Activated CD8-positive, alpha-beta memory T cell treated with anti-CD3 and anti-CD28 coated beads, Interleukin-2, amount 10 ng/mL, durations not matched to agents 7 days and 5 days (primary cell): ENCODE measurements at regions not wholly inside any gene's neighbourhood (a gene's known extent, or its start where the extent isn't known, plus 50 kb on each side); places are given as distances from the start of the nearest gene placed in this dataset.
"Not testable (repeated sequence)": the region's sequence is repeated elsewhere in the genome, so short reads cannot be mapped to it uniquely, and the experiment has no call there.

ENCODE experiments used
- ATAC-seq: fragments of 150-1000 bp; cut with Tn5 transposase; one replicate; pipeline ENCODE4 v1.10.0; 2021; ENCODE audit warnings: moderate library complexity
- CTCF ChIA-PET: fragments of 350-600 bp; sonication (Branson Sonifier 250); formaldehyde crosslinking; loops from one replicate; lab custom pipeline; 2021; ENCODE audit warnings: antibody characterized with exemption; lab: Charles Lee
- DNase-seq: peaks from one replicate; pipeline ENCODE4 v3.0.0-alpha.2; 2020
- H3K27ac Mint-ChIP-seq: one replicate; pipeline ENCODE4 v1.8.0; 2021; ENCODE audit warnings: mild to moderate bottlenecking, mixed read lengths
- H3K27me3 Mint-ChIP-seq: one replicate; pipeline ENCODE4 v1.8.0; 2021; ENCODE audit warnings: mixed read lengths
- H3K36me3 Mint-ChIP-seq: one replicate; pipeline ENCODE4 v1.8.0; 2021; ENCODE audit warnings: mild to moderate bottlenecking, mixed read lengths
- H3K4me1 Mint-ChIP-seq: one replicate; pipeline ENCODE4 v1.8.0; 2021; ENCODE audit warnings: mixed read lengths
- H3K4me3 Mint-ChIP-seq: one replicate; pipeline ENCODE4 v1.8.0; 2021; ENCODE audit warnings: mild to moderate bottlenecking, moderate library complexity, mixed read lengths
- H3K9me3 Mint-ChIP-seq: one replicate; pipeline ENCODE4 v1.8.0; 2022; ENCODE audit warnings: low read depth, mixed read lengths

GRCh38 chr3:89740080-89740880 lies 632.9 kb downstream of the EPHA3 start:
- ATAC-seq, result no peak
- Mint-ChIP-seq H3K4me3 (no peak overlapping the region), H3K27me3 (no peaks in the 10 kb centered on the region), H3K36me3 (no peaks in the 10 kb centered on the region), H3K27ac (no peak overlapping the region), H3K4me1 (no peaks in the 10 kb centered on the region), H3K9me3 (peaks cover 3% of the 10 kb centered on the region)
- no peak for DNase-seq
- CTCF ChIA-PET, result no interaction called here

DNA sequence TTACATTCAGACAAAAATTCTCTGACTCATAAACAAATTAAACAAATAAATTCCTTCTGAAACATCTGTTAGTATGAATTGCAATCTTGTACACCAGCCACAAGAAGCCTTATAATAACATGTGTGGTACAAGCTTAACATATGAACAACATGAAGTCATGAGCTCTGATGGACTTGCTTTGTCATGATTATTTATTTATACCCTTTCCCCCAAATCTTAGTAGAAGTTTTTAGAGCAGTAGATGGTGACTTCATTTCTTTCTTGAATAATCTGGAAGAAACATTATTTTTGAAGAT lies 633.4 kb downstream of the EPHA3 start:
- H3K27ac Mint-ChIP-seq, result no peak overlapping the region
- H3K9me3 Mint-ChIP-seq, result peaks cover 3% of the 10 kb centered on the region
- H3K27me3 Mint-ChIP-seq, result no peaks in the 10 kb centered on the region
- no peak overlapping the region for H3K4me3 Mint-ChIP-seq
- no peaks in the 10 kb centered on the region for H3K4me1 Mint-ChIP-seq
- ATAC-seq (no peak), DNase-seq (no peak)
- CTCF ChIA-PET, result no interaction called here
- H3K36me3 Mint-ChIP-seq, result no peaks in the 10 kb centered on the region

- no peaks in the 10 kb centered on the region for H3K27me3 Mint-ChIP-seq
- no peaks in the 10 kb centered on the region for H3K36me3 Mint-ChIP-seq
- no peak for ATAC-seq
- H3K27ac Mint-ChIP-seq, result no peak overlapping the region
- H3K4me1 Mint-ChIP-seq, result no peaks in the 10 kb centered on the region
- H3K9me3 Mint-ChIP-seq, result peaks cover 7% of the 10 kb centered on the region
- no peak for DNase-seq
- no peak overlapping the region for H3K4me3 Mint-ChIP-seq
- CTCF ChIA-PET, result no interaction called here
These were observed 635.1 kb downstream of the EPHA3 start for GRCh38 chr3:89742546-89742945.

DNA sequence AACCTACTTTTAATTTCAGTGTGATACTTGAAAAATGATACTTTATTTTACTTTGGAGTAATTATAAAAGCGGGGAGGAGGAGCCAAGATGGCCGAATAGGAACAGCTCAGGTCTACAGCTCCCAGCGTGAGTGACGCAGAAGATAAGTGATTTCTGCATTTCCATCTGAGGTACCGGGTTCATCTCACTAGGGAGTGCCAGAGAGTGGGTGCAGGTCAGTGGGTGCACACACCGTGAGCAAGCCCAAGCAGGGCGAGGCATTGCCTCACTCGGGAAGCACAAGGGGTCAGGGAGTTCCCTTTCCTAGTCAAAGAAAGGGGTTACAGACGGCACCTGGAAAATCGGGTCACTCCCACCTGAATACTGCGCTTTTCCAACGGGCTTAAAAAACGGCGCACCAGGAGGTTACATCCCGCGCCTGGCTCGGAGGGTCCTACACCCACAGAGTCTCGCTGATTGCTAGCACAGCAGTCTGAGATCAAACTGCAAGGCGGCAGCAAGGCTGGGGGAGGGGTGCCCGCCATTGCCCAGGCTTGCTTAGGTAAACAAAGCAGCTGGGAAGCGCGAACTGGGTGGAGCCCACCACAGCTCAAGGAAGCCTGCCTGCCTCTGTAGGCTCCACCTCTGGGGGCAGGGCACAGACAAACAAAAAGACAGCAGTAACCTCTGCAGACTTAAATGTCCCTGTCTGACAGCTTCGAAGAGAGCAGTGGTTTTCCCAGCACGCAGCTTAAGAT lies 640.3 kb downstream of the EPHA3 start:
- H3K9me3 Mint-ChIP-seq, H3K27me3 Mint-ChIP-seq, CTCF ChIA-PET, H3K27ac Mint-ChIP-seq, DNase-seq, ATAC-seq, H3K36me3 Mint-ChIP-seq, H3K4me1 Mint-ChIP-seq, H3K4me3 Mint-ChIP-seq: not testable (repeated sequence)

DNA sequence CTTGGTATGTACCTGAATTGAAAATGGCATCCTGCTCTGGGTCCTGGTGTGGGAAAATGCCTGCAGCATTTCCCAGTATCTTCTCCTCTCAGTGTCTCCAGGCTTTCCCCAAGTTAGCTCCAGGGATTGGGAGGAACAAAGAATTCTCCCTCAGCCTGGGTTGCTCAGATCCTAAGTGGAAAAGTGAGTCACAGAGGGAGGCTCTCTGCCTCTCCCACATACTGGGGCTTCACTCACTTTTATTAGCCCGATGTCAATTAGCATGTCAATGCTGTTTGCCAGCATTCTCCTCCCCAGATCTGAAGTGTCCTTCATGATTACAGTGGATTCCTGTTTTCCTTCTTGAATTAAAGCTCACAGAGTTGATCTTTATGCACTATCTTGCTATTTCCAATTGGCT lies 655.0 kb downstream of the EPHA3 start:
- DNase-seq (no peak), ATAC-seq (no peak)
- Mint-ChIP-seq H3K36me3 (no peaks in the 10 kb centered on the region), H3K9me3 (peaks cover 8% of the 10 kb centered on the region), H3K27ac (no peak overlapping the region), H3K4me3 (no peak overlapping the region), H3K27me3 (no peaks in the 10 kb centered on the region), H3K4me1 (no peaks in the 10 kb centered on the region)
- CTCF ChIA-PET, result no interaction called here

GRCh38 chr3:89783341-89783927 lies 676.0 kb downstream of the EPHA3 start:
- no peaks in the 10 kb centered on the region for H3K4me1 Mint-ChIP-seq

GRCh38 chr3:89787485-89787884 lies 680.1 kb downstream of the EPHA3 start:
- Mint-ChIP-seq H3K4me1 (no peaks in the 10 kb centered on the region), H3K27me3 (no peaks in the 10 kb centered on the region), H3K9me3 (peaks cover 20% of the 10 kb centered on the region), H3K27ac (no peak overlapping the region), H3K36me3 (no peaks in the 10 kb centered on the region), H3K4me3 (no peak overlapping the region)
- CTCF ChIA-PET, result no interaction called here
- no peak for DNase-seq
- ATAC-seq, result no peak

More at GRCh38 chr3:89783341-89783927, 676.0 kb downstream of the EPHA3 start:
- Mint-ChIP-seq H3K9me3 (peaks cover 19% of the 10 kb centered on the region), H3K27ac (no peak overlapping the region), H3K27me3 (no peaks in the 10 kb centered on the region), H3K36me3 (no peaks in the 10 kb centered on the region), H3K4me3 (no peak overlapping the region)
- CTCF ChIA-PET, result no interaction called here
- DNase-seq (no peak), ATAC-seq (no peak)

DNA sequence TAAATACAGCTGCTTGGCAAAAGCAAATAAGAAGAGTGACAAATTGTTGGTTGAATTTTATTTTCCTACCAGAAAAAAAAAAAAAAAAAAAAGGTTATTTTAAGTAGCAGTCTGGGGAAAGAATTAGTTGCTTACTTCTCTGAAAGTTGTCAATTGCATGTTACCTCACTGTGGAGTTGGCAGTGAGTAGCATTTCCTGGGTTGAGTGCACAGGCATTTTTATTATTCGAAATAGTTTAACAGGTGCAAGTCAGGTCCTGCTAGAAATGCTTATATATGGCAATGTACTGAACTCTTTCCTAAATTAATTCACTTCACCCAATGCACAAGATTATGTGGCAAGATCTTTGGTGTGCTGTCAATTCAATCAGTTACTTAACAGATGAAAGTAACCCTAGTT lies 680.6 kb downstream of the EPHA3 start:
- Mint-ChIP-seq H3K4me3 (no peak overlapping the region), H3K9me3 (peaks cover 21% of the 10 kb centered on the region), H3K27me3 (no peaks in the 10 kb centered on the region), H3K4me1 (no peaks in the 10 kb centered on the region), H3K36me3 (no peaks in the 10 kb centered on the region), H3K27ac (no peak overlapping the region)
- DNase-seq, result no peak
- CTCF ChIA-PET, result no interaction called here
- ATAC-seq, result no peak

- H3K4me3 Mint-ChIP-seq, result no peak overlapping the region
- no peaks in the 10 kb centered on the region for H3K36me3 Mint-ChIP-seq
- H3K9me3 Mint-ChIP-seq, result peaks cover 11% of the 10 kb centered on the region
- DNase-seq, result no peak
- no peak overlapping the region for H3K27ac Mint-ChIP-seq
- H3K4me1 Mint-ChIP-seq, result no peaks in the 10 kb centered on the region
- H3K27me3 Mint-ChIP-seq, result no peaks in the 10 kb centered on the region
- CTCF ChIA-PET, result no interaction called here
- ATAC-seq, result no peak
These were observed 688.1 kb downstream of the EPHA3 start for GRCh38 chr3:89795506-89795905.

GRCh38 chr3:89802881-89803280 lies 695.5 kb downstream of the EPHA3 start:
- H3K27me3 Mint-ChIP-seq, result no peaks in the 10 kb centered on the region
- DNase-seq, result no peak
- no peak for ATAC-seq
- H3K36me3 Mint-ChIP-seq, result no peaks in the 10 kb centered on the region
- no peaks in the 10 kb centered on the region for H3K4me1 Mint-ChIP-seq
- CTCF ChIA-PET, result no interaction called here
- H3K4me3 Mint-ChIP-seq, result no peak overlapping the region
- H3K27ac Mint-ChIP-seq, result no peak overlapping the region
- no peaks in the 10 kb centered on the region for H3K9me3 Mint-ChIP-seq

DNA sequence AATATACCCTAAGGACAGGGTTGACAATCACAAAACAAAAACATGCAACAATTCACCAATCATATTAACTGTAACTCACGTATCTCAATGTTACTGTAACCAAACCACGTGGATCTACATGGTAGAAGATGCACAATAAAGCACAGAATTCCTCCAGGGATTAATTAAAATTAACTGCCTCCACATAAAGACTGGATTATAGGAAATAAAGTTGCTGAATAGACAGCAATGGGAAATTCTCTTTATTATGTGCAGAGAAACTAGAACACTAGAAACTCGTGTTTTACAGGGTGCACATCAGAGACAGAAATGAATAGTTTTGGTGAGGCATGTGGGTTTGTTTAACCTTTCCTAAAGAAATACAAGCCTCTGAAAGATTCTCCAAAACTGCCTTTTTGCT lies 696.3 kb downstream of the EPHA3 start:
- ATAC-seq (no peak), DNase-seq (no peak)
- Mint-ChIP-seq H3K4me3 (no peak overlapping the region), H3K27ac (no peak overlapping the region), H3K27me3 (no peaks in the 10 kb centered on the region), H3K4me1 (no peaks in the 10 kb centered on the region), H3K9me3 (no peaks in the 10 kb centered on the region), H3K36me3 (no peaks in the 10 kb centered on the region)
- CTCF ChIA-PET, result no interaction called here

DNA sequence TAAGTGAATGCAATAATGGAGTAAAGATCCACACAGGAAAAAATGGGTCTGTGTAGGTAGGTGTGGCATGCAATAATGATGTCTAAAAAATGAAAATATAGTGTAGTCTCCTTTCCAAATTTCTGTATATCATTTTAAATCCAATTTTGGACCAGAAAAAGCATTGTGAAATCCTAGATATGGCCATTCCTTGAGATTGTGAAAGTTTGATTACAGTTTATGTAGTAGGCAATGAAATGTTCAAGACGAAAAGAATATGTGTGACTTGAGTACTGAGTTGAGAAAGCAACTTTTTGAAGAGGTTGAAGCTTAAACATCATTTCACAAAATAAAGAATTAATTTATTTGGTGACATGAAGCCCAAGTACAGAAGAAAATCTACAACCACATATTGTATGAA lies 698.7 kb downstream of the EPHA3 start:
- no peak overlapping the region for H3K4me3 Mint-ChIP-seq
- CTCF ChIA-PET, result interaction anchor here (0.8 kb wide), 1 partner anchor 37 kb away, joined by 3 read pairs; no protein-coding TSS in a partner anchor
- H3K9me3 Mint-ChIP-seq, result no peaks in the 10 kb centered on the region
- ATAC-seq (no peak), DNase-seq (no peak)
- no peaks in the 10 kb centered on the region for H3K36me3 Mint-ChIP-seq
- H3K27me3 Mint-ChIP-seq, result no peaks in the 10 kb centered on the region
- H3K27ac Mint-ChIP-seq, result no peak overlapping the region
- H3K4me1 Mint-ChIP-seq, result no peaks in the 10 kb centered on the region

- no peak for ATAC-seq
- no peak for DNase-seq
- Mint-ChIP-seq H3K27ac (no peak overlapping the region), H3K27me3 (no peaks in the 10 kb centered on the region), H3K36me3 (no peaks in the 10 kb centered on the region), H3K4me1 (no peaks in the 10 kb centered on the region), H3K9me3 (no peaks in the 10 kb centered on the region), H3K4me3 (no peak overlapping the region)
- CTCF ChIA-PET, result no interaction called here
These were observed 701.3 kb downstream of the EPHA3 start for GRCh38 chr3:89808680-89809197.

DNA sequence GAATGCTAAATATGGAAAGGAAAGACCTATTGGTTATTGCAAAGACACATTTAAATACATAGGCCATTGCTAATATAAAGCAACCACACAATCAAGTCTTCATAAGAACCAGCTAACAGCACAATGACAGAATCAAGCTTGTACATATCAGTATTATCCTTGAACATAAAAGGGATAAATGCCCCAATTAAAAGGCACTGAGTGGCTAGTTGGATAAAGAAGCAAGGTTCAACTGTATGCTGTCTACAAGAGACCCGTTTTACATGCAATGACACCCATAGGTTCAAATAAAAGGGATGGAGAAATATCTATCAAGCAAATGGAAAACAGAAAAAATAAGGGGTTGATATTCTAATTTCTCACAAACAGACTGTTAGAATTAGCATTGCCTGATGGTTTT lies 706.1 kb downstream of the EPHA3 start:
- Mint-ChIP-seq H3K36me3 (no peaks in the 10 kb centered on the region), H3K4me1 (no peaks in the 10 kb centered on the region), H3K9me3 (peaks cover 2% of the 10 kb centered on the region), H3K4me3 (no peak overlapping the region), H3K27ac (no peak overlapping the region), H3K27me3 (no peaks in the 10 kb centered on the region)
- CTCF ChIA-PET, result no interaction called here
- ATAC-seq, result no peak
- no peak for DNase-seq
